HEK293 (cell line): ENCODE measurements at regions not wholly inside any gene's neighbourhood (a gene's known extent, or its start where the extent isn't known, plus 50 kb on each side); places are given as distances from the start of the nearest gene placed in this dataset.

Experiments used
- CTCF ChIA-PET: fragments of 350-600 bp; formaldehyde crosslinking; extraction: SDS; loops from one replicate; lab custom pipeline; 2021; ENCODE audit warnings: antibody characterized with exemption; lab: Yijun Ruan, JAX
- POLR2A ChIA-PET: fragments of 300-600 bp; formaldehyde crosslinking; extraction: SDS; loops from one replicate; lab custom pipeline; 2020; ENCODE audit warnings: antibody characterized with exemption, inconsistent platforms; lab: Yijun Ruan, JAX
- H3K27ac ChIP-seq: fragments of 200-500 bp; sonication (Bioruptor generic); 2 replicates; pipeline ENCODE4 v1.5.1; 2014; ENCODE audit warnings: low read depth, low read length, control low read depth, inconsistent platforms; ENCODE audit errors: extremely low read depth
- H3K36me3 ChIP-seq, 2 experiments: fragments of 200-500 bp in 1 of 2; sonication (Bioruptor generic) in 1 of 2; 1 replicate in 1 of 2; 2 replicates in 1 of 2; pipeline ENCODE4 v1.5.1; 2014 to 2017; ENCODE audit warnings: inconsistent platforms in 2 of 2, low read length in 2 of 2; ENCODE audit not compliant: control insufficient read depth in 2 of 2, insufficient read depth in 1 of 2
- H3K4me1 ChIP-seq: fragments of 200-500 bp; sonication (Bioruptor generic); 2 replicates; pipeline ENCODE4 v1.5.1; 2014; ENCODE audit warnings: mild to moderate bottlenecking, low read length, inconsistent platforms; ENCODE audit not compliant: control insufficient read depth, insufficient read depth
- H3K4me3 ChIP-seq: 2 replicates; pipeline ENCODE4 v1.5.1; 2011; ENCODE audit warnings: low read depth, mild to moderate bottlenecking, control low read depth, low read length, moderate library complexity
- H3K9me3 ChIP-seq: fragments of 200-500 bp; sonication (Bioruptor generic); 2 replicates; pipeline ENCODE4 v1.5.1; 2014; ENCODE audit warnings: low read depth, low read length, inconsistent platforms; ENCODE audit not compliant: control insufficient read depth, insufficient read depth
- GLI2 ChIP-seq: fragments of 450-650 bp; formaldehyde crosslinking; IDR thresholded peaks from 2 replicates; pipeline ENCODE4; 2017; ENCODE audit warnings: missing biosample characterization, missing genetic modification characterization, low read depth, borderline replicate concordance
- KLF1 ChIP-seq: fragments of 450-650 bp; formaldehyde crosslinking; IDR thresholded peaks from 2 replicates; pipeline ENCODE4 v1.5.1; 2016; ENCODE audit warnings: missing biosample characterization, missing genetic modification characterization
- MZF1 ChIP-seq: fragments of 450-650 bp; formaldehyde crosslinking; IDR thresholded peaks from 2 replicates; pipeline ENCODE4 v1.5.1; 2017; ENCODE audit warnings: missing biosample characterization, missing genetic modification characterization, borderline replicate concordance
- PRDM1 ChIP-seq: fragments of 450-650 bp; formaldehyde crosslinking; IDR thresholded peaks from 2 replicates; pipeline ENCODE4; 2016; ENCODE audit warnings: missing biosample characterization, missing genetic modification characterization
- WT1 ChIP-seq: fragments of 450-650 bp; formaldehyde crosslinking; IDR thresholded peaks from 2 replicates; pipeline ENCODE4 v1.5.1; 2016; ENCODE audit warnings: missing biosample characterization, missing genetic modification characterization
- ZBTB8A ChIP-seq: fragments of 450-650 bp; formaldehyde crosslinking; IDR thresholded peaks from 2 replicates; pipeline ENCODE4 v1.5.1; 2016; ENCODE audit warnings: missing biosample characterization, missing genetic modification characterization
- ZFP37 ChIP-seq: fragments of 450-650 bp; formaldehyde crosslinking; IDR thresholded peaks from 2 replicates; pipeline ENCODE4 v1.5.1; 2016; ENCODE audit warnings: missing biosample characterization, missing genetic modification characterization
- ZNF184 ChIP-seq: fragments of 450-650 bp; IDR thresholded peaks from 2 replicates; pipeline ENCODE4 v1.5.1; 2018; ENCODE audit warnings: missing biosample characterization, mild to moderate bottlenecking, missing genetic modification characterization
- ZNF202 ChIP-seq: fragments of 450-650 bp; formaldehyde crosslinking; IDR thresholded peaks from 2 replicates; pipeline ENCODE4 v1.5.1; 2016; ENCODE audit warnings: missing biosample characterization, missing genetic modification characterization, borderline replicate concordance
- ZNF221 ChIP-seq: fragments of 450-650 bp; formaldehyde crosslinking; IDR thresholded peaks from 2 replicates; pipeline ENCODE4 v1.5.1; 2017; ENCODE audit warnings: missing biosample characterization, missing genetic modification characterization, borderline replicate concordance
- ZNF266 ChIP-seq: fragments of 450-650 bp; formaldehyde crosslinking; IDR thresholded peaks from 2 replicates; pipeline ENCODE4 v1.5.1; 2016; ENCODE audit warnings: missing biosample characterization, missing genetic modification characterization, low read depth
- ZNF292 ChIP-seq: fragments of 450-650 bp; formaldehyde crosslinking; IDR thresholded peaks from 2 replicates; pipeline ENCODE4 v1.5.1; 2016; ENCODE audit warnings: low read depth, missing biosample characterization, missing genetic modification characterization, borderline replicate concordance
- ZNF302 ChIP-seq: fragments of 450-650 bp; formaldehyde crosslinking; IDR thresholded peaks from 2 replicates; pipeline ENCODE4 v1.5.1; 2016; ENCODE audit warnings: missing biosample characterization, missing genetic modification characterization, low read depth
- ZNF311 ChIP-seq: fragments of 450-650 bp; formaldehyde crosslinking; IDR thresholded peaks from 2 replicates; pipeline ENCODE4 v1.5.1; 2017; ENCODE audit warnings: missing biosample characterization, missing genetic modification characterization, borderline replicate concordance
- ZNF341 ChIP-seq: fragments of 450-650 bp; formaldehyde crosslinking; IDR thresholded peaks from 2 replicates; pipeline ENCODE4; 2016; ENCODE audit warnings: low read depth, missing biosample characterization, missing genetic modification characterization
- ZNF37A ChIP-seq: fragments of 450-650 bp; IDR thresholded peaks from 2 replicates; pipeline ENCODE4 v1.5.1; 2018; ENCODE audit warnings: missing biosample characterization, missing genetic modification characterization
- ZNF558 ChIP-seq: fragments of 450-650 bp; formaldehyde crosslinking; IDR thresholded peaks from 2 replicates; pipeline ENCODE4 v1.5.1; 2016; ENCODE audit warnings: missing biosample characterization, missing genetic modification characterization
- ZNF560 ChIP-seq: fragments of 450-650 bp; formaldehyde crosslinking; IDR thresholded peaks from 2 replicates; pipeline ENCODE4 v1.5.1; 2017; ENCODE audit warnings: missing biosample characterization, missing genetic modification characterization, borderline replicate concordance
- ZNF561 ChIP-seq: fragments of 450-650 bp; IDR thresholded peaks from 2 replicates; pipeline ENCODE4 v1.5.1; 2018; ENCODE audit warnings: missing biosample characterization, missing genetic modification characterization, borderline replicate concordance
- ZNF654 ChIP-seq: fragments of 450-650 bp; formaldehyde crosslinking; IDR thresholded peaks from 2 replicates; pipeline ENCODE4 v1.5.1; 2016; ENCODE audit warnings: low read depth, missing biosample characterization, missing genetic modification characterization
- ZNF658 ChIP-seq: fragments of 450-650 bp; formaldehyde crosslinking; IDR thresholded peaks from 2 replicates; pipeline ENCODE4; 2016; ENCODE audit warnings: missing biosample characterization, missing genetic modification characterization
- ZNF660 ChIP-seq: fragments of 450-650 bp; IDR thresholded peaks from 2 replicates; pipeline ENCODE4 v1.5.1; 2018; ENCODE audit warnings: missing biosample characterization, mild to moderate bottlenecking, missing genetic modification characterization
- ZNF701 ChIP-seq: fragments of 450-650 bp; formaldehyde crosslinking; IDR thresholded peaks from 2 replicates; pipeline ENCODE4 v1.5.1; 2016; ENCODE audit warnings: missing biosample characterization, missing genetic modification characterization
- TF ChIP-seq, protein P1 (sequence below): fragments of 450-650 bp; formaldehyde crosslinking; IDR thresholded peaks from 2 replicates; pipeline ENCODE4 v1.5.1; 2016; ENCODE audit warnings: missing biosample characterization, missing genetic modification characterization
- TF ChIP-seq, protein P2 (sequence below): fragments of 450-650 bp; formaldehyde crosslinking; IDR thresholded peaks from 2 replicates; pipeline ENCODE4 v1.5.1; 2016; ENCODE audit warnings: missing biosample characterization, missing genetic modification characterization, borderline replicate concordance
- TF ChIP-seq, protein P3 (sequence below): fragments of 450-650 bp; formaldehyde crosslinking; IDR thresholded peaks from 2 replicates; pipeline ENCODE4 v1.5.1; 2016; ENCODE audit warnings: missing biosample characterization, missing genetic modification characterization

DNA sequence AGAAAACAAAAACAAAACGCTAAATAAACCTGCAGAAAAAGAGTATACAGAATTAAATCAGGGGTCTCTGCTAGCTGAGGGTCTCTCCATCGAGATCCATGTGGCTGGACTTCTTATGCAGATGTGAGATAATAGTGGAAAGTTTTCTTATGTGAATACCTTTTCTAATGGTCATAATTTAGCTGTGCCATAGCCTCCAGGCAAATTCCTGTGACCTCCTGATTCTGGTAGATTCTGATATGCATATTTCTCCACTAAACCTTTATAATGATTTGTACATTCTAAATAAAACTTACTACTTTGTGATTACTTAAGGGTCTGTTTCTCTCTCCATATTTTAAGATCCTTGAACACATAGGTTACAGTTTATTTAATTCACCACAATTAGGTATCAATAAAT lies 1002.6 kb downstream of the GALC start (continued):
- TF ChIP-seq, protein P1, sequence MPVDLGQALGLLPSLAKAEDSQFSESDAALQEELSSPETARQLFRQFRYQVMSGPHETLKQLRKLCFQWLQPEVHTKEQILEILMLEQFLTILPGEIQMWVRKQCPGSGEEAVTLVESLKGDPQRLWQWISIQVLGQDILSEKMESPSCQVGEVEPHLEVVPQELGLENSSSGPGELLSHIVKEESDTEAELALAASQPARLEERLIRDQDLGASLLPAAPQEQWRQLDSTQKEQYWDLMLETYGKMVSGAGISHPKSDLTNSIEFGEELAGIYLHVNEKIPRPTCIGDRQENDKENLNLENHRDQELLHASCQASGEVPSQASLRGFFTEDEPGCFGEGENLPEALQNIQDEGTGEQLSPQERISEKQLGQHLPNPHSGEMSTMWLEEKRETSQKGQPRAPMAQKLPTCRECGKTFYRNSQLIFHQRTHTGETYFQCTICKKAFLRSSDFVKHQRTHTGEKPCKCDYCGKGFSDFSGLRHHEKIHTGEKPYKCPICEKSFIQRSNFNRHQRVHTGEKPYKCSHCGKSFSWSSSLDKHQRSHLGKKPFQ (tag by site-specific recombination): no peak
- TF ChIP-seq ZNF302 (tag by site-specific recombination) (no peak), ZNF658 (tag by site-specific recombination) (no peak), ZBTB8A (no peak), ZNF654 (tag by site-specific recombination) (no peak), ZNF202 (tag by site-specific recombination) (no peak)
- TF ChIP-seq, protein P2, sequence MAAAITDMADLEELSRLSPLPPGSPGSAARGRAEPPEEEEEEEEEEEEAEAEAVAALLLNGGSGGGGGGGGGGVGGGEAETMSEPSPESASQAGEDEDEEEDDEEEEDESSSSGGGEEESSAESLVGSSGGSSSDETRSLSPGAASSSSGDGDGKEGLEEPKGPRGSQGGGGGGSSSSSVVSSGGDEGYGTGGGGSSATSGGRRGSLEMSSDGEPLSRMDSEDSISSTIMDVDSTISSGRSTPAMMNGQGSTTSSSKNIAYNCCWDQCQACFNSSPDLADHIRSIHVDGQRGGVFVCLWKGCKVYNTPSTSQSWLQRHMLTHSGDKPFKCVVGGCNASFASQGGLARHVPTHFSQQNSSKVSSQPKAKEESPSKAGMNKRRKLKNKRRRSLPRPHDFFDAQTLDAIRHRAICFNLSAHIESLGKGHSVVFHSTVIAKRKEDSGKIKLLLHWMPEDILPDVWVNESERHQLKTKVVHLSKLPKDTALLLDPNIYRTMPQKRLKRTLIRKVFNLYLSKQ (tag by site-specific recombination): no peak
- TF ChIP-seq, all 188 proteins: peak for 0

DNA sequence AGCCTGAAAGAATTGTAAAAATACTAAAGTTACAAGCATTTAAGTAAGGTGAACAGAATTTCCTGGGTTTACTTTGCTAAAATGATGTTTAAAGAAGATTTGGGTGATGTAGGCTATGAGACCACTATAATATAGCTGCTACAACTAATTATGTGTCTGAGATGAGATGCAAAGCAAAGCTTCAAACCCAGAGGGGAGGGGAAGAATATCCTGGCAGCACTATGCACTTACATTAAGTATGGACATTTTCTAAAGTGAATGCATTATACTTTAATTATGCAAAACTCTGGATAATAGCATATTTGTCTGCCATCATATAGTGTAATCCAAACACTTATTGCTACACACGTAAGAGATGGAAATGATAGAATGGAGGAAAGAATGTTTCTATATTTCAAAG lies 1003.7 kb downstream of the GALC start:
- Histone ChIP-seq H3K4me1 (no peaks in the 10 kb centered on the region), H3K4me3 (no peak overlapping the region), H3K9me3 (no peaks in the 10 kb centered on the region), H3K36me3 (no peaks in the 10 kb centered on the region), H3K27ac (no peak overlapping the region)
- ChIA-PET POLR2A (no interaction called here), CTCF (no interaction called here)
- TF ChIP-seq ZNF221 (tag by site-specific recombination): no peak
- no peak for TF ChIP-seq PRDM1 (tag by site-specific recombination)
- no peak for TF ChIP-seq ZNF558 (tag by site-specific recombination)
- no peak for TF ChIP-seq ZNF341 (tag by site-specific recombination)
- TF ChIP-seq ZNF660 (tag by site-specific recombination): no peak
- TF ChIP-seq GLI2 (tag by site-specific recombination): no peak
- no peak for TF ChIP-seq MZF1 (tag by site-specific recombination)
- no peak for TF ChIP-seq ZNF266 (tag by site-specific recombination)
- TF ChIP-seq WT1 (tag by site-specific recombination): no peak
- TF ChIP-seq ZNF561: no peak
- TF ChIP-seq KLF1: no peak
- no peak for TF ChIP-seq ZNF701 (tag by site-specific recombination)
- no peak for TF ChIP-seq ZBTB8A
- no peak for TF ChIP-seq ZNF292
- no peak for TF ChIP-seq ZNF184 (tag by site-specific recombination)
- TF ChIP-seq, protein P3, sequence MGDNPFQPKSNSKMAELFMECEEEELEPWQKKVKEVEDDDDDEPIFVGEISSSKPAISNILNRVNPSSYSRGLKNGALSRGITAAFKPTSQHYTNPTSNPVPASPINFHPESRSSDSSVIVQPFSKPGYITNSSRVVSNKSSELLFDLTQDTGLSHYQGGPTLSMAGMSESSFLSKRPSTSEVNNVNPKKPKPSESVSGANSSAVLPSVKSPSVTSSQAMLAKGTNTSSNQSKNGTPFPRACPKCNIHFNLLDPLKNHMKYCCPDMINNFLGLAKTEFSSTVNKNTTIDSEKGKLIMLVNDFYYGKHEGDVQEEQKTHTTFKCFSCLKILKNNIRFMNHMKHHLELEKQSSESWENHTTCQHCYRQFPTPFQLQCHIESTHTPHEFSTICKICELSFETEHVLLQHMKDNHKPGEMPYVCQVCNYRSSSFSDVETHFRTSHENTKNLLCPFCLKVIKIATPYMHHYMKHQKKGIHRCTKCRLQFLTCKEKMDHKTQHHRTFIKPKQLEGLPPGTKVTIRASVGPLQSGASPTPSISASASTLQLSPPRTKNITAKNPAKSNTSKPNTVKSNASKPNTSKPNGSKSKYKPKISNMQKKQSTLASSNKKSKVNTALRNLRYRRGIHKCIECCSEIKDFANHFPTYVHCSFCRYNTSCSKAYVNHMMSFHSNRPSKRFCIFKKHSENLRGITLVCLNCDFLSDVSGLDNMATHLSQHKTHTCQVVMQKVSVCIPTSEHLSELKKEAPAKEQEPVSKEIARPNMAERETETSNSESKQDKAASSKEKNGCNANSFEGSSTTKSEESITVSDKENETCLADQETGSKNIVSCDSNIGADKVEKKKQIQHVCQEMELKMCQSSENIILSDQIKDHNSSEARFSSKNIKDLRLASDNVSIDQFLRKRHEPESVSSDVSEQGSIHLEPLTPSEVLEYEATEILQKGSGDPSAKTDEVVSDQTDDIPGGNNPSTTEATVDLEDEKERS (tag by site-specific recombination): no peak
- TF ChIP-seq ZNF311 (tag by site-specific recombination): no peak
- no peak for TF ChIP-seq ZFP37 (tag by site-specific recombination)
- TF ChIP-seq ZNF560 (tag by site-specific recombination): no peak
- no peak for TF ChIP-seq ZNF37A
